HuH-7 (cell line): ENCODE measurements at regions not wholly inside any gene's neighbourhood (a gene's known extent, or its start where the extent isn't known, plus 50 kb on each side); places are given as distances from the start of the nearest gene placed in this dataset.

Experiments
- DNase-seq: peaks from one replicate; pipeline ENCODE4 v3.0.0; 2011; ENCODE audit warnings: low spot score

GRCh38 chr1:194267021-194267420, 1080.6 kb upstream of the B3GALT2 start:
- DNase-seq, result no peak

DNA sequence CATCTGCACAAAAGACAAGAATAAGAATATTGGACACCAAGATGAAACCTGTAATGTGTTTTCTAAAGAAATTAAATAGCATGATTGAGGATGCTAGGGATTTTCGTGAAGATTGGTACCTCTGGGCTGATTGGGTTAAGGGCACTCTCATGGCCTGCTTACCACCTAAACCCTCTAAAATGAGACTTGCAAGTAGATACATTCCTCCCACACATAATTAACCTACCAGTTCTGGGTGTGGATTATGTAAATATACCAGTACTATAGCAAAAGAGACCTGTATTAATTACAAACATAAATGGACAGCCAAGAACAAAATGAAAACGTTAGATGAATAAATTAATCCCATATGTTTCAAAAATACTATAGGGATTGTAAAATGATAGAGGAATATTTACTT, 1069.6 kb upstream of the B3GALT2 start:
- DNase-seq, result no peak

DNA sequence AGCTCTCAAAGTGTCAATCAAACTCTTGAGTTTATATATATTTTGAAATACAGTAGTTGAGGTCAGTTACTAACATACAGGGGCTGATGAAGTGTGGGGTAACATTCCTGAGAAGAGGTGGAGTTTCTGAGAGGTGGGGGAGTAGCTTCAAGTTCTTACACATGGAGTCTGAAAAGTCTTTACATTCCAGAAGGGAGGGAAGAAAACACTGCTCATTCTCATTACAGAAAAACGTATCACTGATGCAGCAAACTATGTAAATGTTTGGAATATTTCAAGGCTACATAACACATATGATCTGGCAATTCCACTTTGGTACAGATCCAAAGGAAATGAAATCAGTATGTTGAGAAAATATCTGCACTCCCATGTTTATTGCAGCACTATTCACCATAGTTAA, 1065.8 kb upstream of the B3GALT2 start:
- no peak for DNase-seq

DNA sequence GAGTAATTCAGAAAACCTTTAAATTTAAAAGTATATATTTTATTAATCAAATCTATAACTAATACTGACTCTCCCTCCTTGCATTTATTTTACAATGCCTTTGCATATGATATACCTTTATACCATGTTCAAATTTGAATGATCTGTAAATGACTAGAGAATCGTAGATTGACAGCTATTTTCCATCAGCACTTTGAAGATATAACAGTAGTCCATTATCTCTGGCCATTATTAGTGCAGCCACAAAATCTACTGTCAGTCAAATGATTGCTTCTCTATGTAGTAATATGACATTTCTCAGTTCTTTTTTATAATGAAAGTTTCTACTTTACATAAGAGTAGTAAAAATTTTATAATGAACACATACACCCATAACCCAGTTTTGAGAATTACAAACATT, 1054.8 kb upstream of the B3GALT2 start:
- no peak for DNase-seq

- DNase-seq, result no peak
These were observed 1046.7 kb upstream of the B3GALT2 start for GRCh38 chr1:194233069-194233468.

DNA sequence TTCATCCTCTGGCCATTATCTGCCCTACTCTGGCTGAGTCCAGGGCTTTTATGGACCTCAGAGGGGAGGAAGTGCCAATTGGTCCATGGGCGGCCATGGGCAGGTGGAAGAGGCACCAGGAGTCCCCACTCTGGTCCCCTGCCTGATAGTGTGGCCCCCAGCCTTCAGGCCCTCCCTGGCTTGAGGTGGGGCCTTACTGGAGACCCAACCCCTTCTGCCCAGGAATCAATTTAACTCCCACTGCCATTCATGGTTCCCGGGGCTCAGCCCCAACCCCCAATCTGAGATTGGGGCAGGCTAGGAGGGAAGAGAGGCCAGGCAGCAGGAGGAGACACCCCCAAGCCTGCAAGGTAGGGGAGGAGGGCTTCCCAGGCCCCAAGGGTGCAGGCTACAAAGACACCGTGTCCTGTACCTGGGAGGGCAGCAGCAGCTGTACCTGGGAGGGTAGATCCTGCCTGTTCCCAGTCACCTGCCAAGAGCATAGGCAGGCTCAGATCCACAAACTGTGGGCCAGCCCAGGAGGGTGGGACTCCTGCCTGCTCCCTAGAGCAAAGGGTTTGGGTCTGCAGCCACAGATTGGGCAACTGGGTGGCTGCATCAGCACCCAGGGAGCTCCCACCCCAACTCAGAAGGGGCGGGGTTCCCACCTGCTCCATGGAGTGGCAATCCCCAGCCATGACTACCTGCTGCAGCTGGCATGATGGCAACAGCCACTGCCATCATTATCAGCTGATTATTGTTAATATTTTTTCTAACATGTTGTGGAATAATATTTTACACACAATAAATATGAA, 1044.1 kb upstream of the B3GALT2 start:
- DNase-seq, result no peak

DNA sequence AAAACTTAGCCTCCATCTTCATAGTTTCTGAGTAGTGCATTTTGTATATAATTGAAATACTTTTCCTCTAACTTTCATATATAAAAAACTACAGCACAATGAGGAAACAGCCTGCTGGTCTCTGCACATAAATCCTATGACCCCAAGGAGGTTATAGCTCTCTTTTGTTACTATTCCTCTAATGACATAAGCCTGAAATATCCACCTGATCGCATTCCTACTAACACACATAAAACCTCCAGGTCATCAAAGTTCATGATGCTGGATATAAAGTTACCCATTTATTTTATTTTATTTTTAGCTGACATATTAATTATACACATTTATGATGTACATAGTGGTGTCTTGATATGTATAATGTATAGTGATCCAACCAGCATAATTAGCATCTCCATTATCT, 1042.0 kb upstream of the B3GALT2 start:
- no peak for DNase-seq

- DNase-seq, result no peak
These were observed 1040.7 kb upstream of the B3GALT2 start for GRCh38 chr1:194227161-194227560.

DNA sequence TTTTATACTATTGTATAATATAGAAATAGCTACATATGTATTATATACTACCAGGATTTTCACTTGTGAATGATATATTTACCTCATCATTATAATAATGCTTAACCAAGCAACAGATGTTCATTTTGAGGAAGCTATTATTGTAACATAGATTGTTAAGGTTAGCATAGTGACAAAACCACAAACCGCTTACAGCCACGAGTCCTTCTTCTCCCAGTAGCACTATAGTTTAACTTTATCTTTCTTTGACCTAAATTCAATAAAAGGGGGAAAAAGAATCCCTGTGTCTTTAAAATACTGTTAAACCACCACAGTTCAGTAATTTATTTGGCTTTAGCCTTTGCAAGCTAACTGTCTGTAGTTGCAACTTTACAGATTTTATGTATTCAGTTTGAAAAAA, 1039.4 kb upstream of the B3GALT2 start:
- DNase-seq, result no peak

GRCh38 chr1:194223596-194223995, 1037.2 kb upstream of the B3GALT2 start:
- DNase-seq, result no peak

GRCh38 chr1:194215448-194215847, 1029.0 kb upstream of the B3GALT2 start:
- DNase-seq, result no peak

- DNase-seq, result no peak
These were observed 1028.3 kb upstream of the B3GALT2 start for GRCh38 chr1:194214735-194215134.

- DNase-seq, result no peak
These were observed 1023.5 kb upstream of the B3GALT2 start for GRCh38 chr1:194209920-194210319.

DNA sequence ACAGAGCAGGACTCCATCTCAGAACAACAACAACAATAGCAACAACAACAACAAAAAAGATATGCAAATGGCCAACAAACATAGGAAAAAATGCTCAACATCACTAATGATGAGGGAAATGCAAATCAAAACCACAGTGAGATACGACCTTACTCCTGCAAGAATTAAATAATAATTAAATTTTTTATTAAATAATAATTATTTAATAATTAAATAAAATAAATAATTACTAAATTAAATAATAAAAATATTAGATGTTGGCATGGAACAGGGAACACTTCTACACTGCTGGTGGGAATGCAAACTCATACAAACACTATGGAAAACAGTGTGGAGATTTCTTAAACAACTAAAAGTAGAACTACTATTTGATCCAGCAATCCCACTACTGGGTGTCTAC, 1022.3 kb upstream of the B3GALT2 start:
- no peak for DNase-seq

- DNase-seq, result no peak
These were observed 1010.1 kb upstream of the B3GALT2 start for GRCh38 chr1:194196562-194196961.

GRCh38 chr1:194194724-194195123, 1008.3 kb upstream of the B3GALT2 start:
- DNase-seq, result no peak

GRCh38 chr1:194184974-194185373, 998.6 kb upstream of the B3GALT2 start:
- no peak for DNase-seq

GRCh38 chr1:194184425-194184824, 998.0 kb upstream of the B3GALT2 start:
- no peak for DNase-seq

DNA sequence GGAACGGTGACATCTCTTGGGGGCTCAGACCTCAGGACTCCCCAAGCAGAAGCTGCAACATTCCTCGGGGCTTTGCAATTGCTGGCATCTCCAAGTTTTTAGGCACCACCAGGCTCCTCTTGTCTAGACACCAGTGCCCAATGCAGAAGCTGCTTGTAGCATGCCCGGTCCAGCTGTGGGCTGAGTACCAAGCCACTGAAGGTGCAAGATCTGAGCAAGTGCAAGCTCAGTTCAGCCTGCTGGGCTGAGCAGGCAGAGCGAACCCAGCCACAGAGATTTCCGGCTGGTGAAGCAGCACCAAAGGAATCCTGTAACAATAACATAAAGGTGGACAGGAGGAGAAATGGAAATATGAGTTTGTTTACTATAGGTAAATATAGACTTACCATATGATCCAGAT, 995.4 kb upstream of the B3GALT2 start:
- DNase-seq, result no peak

DNA sequence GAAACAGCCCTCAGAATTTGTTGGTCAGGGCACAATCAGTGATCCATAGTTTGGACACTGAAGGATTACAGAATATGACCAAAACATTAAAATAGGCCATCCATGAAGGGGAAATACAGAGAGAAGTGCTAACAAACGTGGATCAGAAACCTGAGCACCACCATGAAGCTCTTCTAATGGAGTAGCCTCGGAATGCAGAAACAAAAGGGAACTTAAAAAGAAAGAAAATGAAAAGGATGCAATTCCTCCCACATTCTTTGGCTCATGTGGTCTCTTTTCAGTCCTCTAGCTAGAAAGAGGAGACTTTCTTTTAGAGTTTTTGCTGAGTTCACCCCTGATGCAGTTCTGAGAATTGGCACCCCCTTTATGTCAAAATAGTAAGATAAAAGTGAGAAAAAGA, 989.8 kb upstream of the B3GALT2 start:
- no peak for DNase-seq

- DNase-seq, result no peak
These were observed 988.8 kb upstream of the B3GALT2 start for GRCh38 chr1:194175251-194175650.

GRCh38 chr1:194174528-194174927, 988.1 kb upstream of the B3GALT2 start:
- DNase-seq, result no peak

DNA sequence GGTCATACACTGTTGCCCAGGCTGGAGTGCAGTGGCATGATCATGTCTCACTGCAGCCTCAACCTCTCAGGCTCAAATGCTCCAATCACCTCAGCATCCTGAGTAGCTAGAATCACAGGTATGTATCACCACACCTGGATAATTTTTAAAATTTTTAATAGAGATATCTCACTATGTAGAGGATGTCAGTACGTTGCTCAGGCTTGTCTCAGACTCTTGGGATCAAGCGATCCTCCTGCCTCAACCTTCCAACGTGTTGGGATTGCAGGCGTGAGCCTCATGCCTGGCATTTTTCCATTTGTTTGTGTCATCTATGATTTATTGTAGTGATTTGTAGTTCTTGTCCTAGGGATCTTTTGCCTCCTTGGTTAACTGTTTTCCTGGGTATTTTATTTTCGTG, 985.2 kb upstream of the B3GALT2 start:
- DNase-seq, result no peak

DNA sequence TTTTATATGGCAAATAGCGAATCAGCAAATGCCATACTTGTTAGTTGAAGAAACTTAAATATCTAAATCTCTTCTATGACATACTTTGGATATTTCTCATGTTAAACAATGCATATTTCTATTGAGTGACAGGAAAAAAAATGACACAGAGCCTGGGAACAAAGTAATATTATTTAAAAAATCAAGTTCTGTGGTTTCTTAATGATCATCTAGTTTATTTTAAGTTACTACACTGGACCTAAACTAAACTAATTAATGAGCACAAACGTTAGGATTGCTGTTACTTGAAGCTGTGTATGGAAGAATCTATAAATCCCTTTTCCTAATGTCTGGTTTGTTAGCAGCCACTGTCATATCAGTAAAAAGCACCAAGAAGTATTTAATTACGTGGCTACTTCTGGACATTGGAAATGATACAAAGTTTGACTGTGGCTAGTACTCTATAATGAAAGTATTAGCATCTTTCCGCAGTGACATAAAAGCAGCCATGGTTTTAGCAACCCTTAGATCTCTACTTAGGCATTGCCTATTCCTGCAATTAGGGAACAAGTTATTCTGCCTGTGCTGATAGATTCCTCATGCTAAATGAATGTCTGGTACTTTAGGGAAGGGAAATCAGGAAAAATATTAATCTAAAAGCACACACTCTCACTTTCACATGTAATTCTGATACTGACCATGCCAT, 981.7 kb upstream of the B3GALT2 start:
- no peak for DNase-seq
